ENCODE measurements at regions not wholly inside any gene's neighbourhood (a gene's known extent, or its start where the extent isn't known, plus 50 kb on each side); places are given as distances from the start of the nearest gene placed in this dataset.

DNA sequence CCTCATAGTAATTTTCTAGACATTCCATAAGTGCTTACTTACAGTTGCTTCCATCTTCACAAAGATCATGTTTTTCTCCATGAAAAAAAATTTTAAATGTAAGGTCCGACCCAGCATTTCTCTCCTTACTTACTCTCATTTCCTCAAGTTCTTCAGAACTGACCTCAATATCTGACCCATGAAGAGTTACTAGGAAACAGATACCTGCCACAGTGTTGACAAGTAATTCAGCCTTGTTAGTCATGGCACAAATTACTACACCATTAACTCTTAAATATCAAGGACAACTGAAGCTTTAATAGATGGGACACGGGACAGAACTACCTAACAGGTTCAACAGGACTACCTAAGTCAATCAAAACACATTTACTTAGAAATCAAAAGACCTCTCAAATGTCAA lies 316.2 kb downstream of the POM121L12 start:
- TF ChIP-seq, protein P1, sequence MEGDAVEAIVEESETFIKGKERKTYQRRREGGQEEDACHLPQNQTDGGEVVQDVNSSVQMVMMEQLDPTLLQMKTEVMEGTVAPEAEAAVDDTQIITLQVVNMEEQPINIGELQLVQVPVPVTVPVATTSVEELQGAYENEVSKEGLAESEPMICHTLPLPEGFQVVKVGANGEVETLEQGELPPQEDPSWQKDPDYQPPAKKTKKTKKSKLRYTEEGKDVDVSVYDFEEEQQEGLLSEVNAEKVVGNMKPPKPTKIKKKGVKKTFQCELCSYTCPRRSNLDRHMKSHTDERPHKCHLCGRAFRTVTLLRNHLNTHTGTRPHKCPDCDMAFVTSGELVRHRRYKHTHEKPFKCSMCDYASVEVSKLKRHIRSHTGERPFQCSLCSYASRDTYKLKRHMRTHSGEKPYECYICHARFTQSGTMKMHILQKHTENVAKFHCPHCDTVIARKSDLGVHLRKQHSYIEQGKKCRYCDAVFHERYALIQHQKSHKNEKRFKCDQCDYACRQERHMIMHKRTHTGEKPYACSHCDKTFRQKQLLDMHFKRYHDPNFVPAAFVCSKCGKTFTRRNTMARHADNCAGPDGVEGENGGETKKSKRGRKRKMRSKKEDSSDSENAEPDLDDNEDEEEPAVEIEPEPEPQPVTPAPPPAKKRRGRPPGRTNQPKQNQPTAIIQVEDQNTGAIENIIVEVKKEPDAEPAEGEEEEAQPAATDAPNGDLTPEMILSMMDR (IDR thresholded peaks at IDR 0.05), result no peak
- TF ChIP-seq EP300 (IDR thresholded peaks at IDR 0.05), result no peak
- TF ChIP-seq POLR2A (IDR thresholded peaks at IDR 0.05), result no peak
